ENCODE measurements at regions not wholly inside any gene's neighbourhood (a gene's known extent, or its start where the extent isn't known, plus 50 kb on each side); places are given as distances from the start of the nearest gene placed in this dataset.

- no peaks in the 10 kb centered on the region for H3F3A ChIP-seq (ENCODE audit: insufficient read depth, low read length, poor library complexity, severe bottlenecking)
- no peak for TF ChIP-seq SMC3 (conservative IDR thresholded peaks at IDR 0.05; ENCODE audit: poor library complexity)
- no peaks in the 10 kb centered on the region for H3K36me3 ChIP-seq (ENCODE audit: insufficient read depth, low read length)
- peaks cover 3% of the 10 kb centered on the region for H4K20me1 ChIP-seq (ENCODE audit: insufficient read depth)
- peaks cover 5% of the 10 kb centered on the region for H3K79me2 ChIP-seq (replicated peaks; ENCODE audit: insufficient read depth, low read length)
- no peaks in the 10 kb centered on the region for H3K27me3 ChIP-seq (ENCODE audit: insufficient read depth, low read depth, low read length)
- H3K4me2 ChIP-seq (ENCODE audit: low read length): no peak overlapping the region
- no peak overlapping the region for H3K4me3 ChIP-seq (ENCODE audit: low read length)
- H3K9ac ChIP-seq (ENCODE audit: low read length): no peak overlapping the region
- H3K9me3 ChIP-seq (ENCODE audit: low read length): no peaks in the 10 kb centered on the region
- no peaks in the 10 kb centered on the region for H3K9me2 ChIP-seq (ENCODE audit: insufficient read depth, low read length)
- no peak overlapping the region for H3K27ac ChIP-seq (ENCODE audit: low read length)
- no peak overlapping the region for H2AFZ ChIP-seq (ENCODE audit: low read depth, low read length)
Measured at GRCh38 chr17:63249256-63250004, 196.7 kb downstream of the CYB561 start.

GRCh38 chr17:63250830-63251229 is 195.3 kb downstream of the CYB561 start:
- H3K4me3 ChIP-seq (ENCODE audit: low read length): no peak overlapping the region
- H2AFZ ChIP-seq (ENCODE audit: low read depth, low read length): no peak overlapping the region
- H3K36me3 ChIP-seq (ENCODE audit: insufficient read depth, low read length): no peaks in the 10 kb centered on the region
- H3K9me3 ChIP-seq (ENCODE audit: low read length): no peaks in the 10 kb centered on the region
- no peak overlapping the region for H3K9ac ChIP-seq (ENCODE audit: low read length)
- TF ChIP-seq EZH2 (IDR thresholded peaks at IDR 0.05; ENCODE audit: borderline replicate concordance, insufficient read depth, low read length, poor library complexity, severe bottlenecking) (no peak), RAD21 (conservative IDR thresholded peaks at IDR 0.05) (no peak), REST (IDR thresholded peaks at IDR 0.05; ENCODE audit: borderline replicate concordance) (no peak), EP300 (conservative IDR thresholded peaks at IDR 0.05; ENCODE audit: poor library complexity, severe bottlenecking) (no peak), MXI1 (conservative IDR thresholded peaks at IDR 0.05; ENCODE audit: poor library complexity, severe bottlenecking) (no peak), CTCF (IDR thresholded peaks at IDR 0.05; ENCODE audit: poor library complexity, severe bottlenecking) (no peak), SMC3 (conservative IDR thresholded peaks at IDR 0.05; ENCODE audit: poor library complexity) (no peak), TAF1 (IDR thresholded peaks at IDR 0.05; ENCODE audit: low read depth) (no peak), POLR2AphosphoS5 (IDR thresholded peaks at IDR 0.05) (no peak)
- H3K9me2 ChIP-seq (ENCODE audit: insufficient read depth, low read length): no peaks in the 10 kb centered on the region
- H3F3A ChIP-seq (ENCODE audit: insufficient read depth, low read length, poor library complexity, severe bottlenecking): no peaks in the 10 kb centered on the region
- H3K4me2 ChIP-seq (ENCODE audit: low read length): no peak overlapping the region
- no peaks in the 10 kb centered on the region for H3K27me3 ChIP-seq (ENCODE audit: insufficient read depth, low read depth, low read length)
- peaks cover 3% of the 10 kb centered on the region for H4K20me1 ChIP-seq (ENCODE audit: insufficient read depth)
- no peak overlapping the region for H3K27ac ChIP-seq (ENCODE audit: low read length)
- H3K79me2 ChIP-seq (replicated peaks; ENCODE audit: insufficient read depth, low read length): peaks cover 5% of the 10 kb centered on the region
